ENCODE measurements at regions not wholly inside any gene's neighbourhood (a gene's known extent, or its start where the extent isn't known, plus 50 kb on each side); places are given as distances from the start of the nearest gene placed in this dataset.

GRCh38 chr2:66242099-66242789 is 192.7 kb upstream of the MEIS1 start:
- no peak overlapping the region for H3K4me3 ChIP-seq (ENCODE audit: low read length)
- TF ChIP-seq ZNF274 (IDR thresholded peaks at IDR 0.05; ENCODE audit: low read depth, low read length): no peak

GRCh38 chr2:66240286-66240685 is 194.6 kb upstream of the MEIS1 start:
- no peak overlapping the region for H3K4me3 ChIP-seq (ENCODE audit: low read length)
- no peak for TF ChIP-seq ZNF274 (IDR thresholded peaks at IDR 0.05; ENCODE audit: low read depth, low read length)

DNA sequence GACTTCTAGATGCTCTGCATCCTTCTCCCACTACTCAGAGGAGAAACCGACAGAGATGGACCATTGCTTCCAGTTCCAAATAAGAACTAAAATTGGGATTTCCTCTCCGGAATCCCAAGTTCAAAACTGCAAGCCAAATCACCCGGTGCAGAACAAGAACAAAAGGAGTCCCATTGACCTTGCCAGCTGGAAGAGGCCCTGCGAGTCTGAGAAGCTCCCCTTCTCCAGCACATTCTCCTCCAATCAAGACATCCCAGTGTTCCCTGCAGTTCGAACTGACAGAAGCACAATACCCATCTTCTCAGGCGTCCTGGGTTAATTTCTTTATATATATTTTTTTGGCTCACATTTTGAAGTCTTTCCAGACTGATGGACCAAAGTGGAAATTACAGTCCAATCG is 195.3 kb upstream of the MEIS1 start:
- no peak for TF ChIP-seq ZNF274 (IDR thresholded peaks at IDR 0.05; ENCODE audit: low read depth, low read length)
- H3K4me3 ChIP-seq (ENCODE audit: low read length): no peak overlapping the region

DNA sequence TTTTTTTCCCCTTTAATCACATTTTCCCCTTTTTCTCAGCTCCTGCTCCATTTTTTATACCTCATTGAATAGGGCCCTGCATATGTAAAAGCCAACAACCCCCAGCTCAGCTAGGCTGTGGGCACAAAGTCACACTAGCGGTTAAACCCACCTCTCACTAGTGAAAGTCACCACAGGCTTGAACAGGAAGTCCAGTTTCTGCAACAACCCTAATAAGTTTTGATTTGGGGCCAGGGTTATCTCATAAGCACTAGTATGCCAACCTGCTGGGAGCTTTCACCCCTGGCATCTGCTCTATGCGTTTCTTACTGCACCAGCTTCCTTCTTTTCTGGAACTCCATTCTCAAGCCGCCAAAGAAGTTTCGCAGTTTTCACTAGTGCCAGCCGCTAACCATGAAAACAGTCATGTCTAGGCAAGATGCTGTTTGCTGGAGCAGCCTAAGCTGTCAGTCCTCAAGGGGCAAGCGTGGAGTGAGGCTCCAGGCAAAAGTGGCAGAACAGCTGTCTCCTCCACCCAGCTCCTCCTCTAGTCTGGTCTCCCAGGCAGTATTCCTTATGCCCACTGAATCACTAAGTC is 197.0 kb upstream of the MEIS1 start:
- TF ChIP-seq ZNF274 (IDR thresholded peaks at IDR 0.05; ENCODE audit: low read depth, low read length): no peak
- no peak overlapping the region for H3K4me3 ChIP-seq (ENCODE audit: low read length)

GRCh38 chr2:66236816-66237802 is 197.8 kb upstream of the MEIS1 start:
- TF ChIP-seq ZNF274 (IDR thresholded peaks at IDR 0.05; ENCODE audit: low read depth, low read length): no peak
- no peak overlapping the region for H3K4me3 ChIP-seq (ENCODE audit: low read length)

GRCh38 chr2:66236067-66236685 is 198.7 kb upstream of the MEIS1 start:
- H3K4me3 ChIP-seq (ENCODE audit: low read length): no peak overlapping the region
- TF ChIP-seq ZNF274 (IDR thresholded peaks at IDR 0.05; ENCODE audit: low read depth, low read length): no peak

- no peak for TF ChIP-seq ZNF274 (IDR thresholded peaks at IDR 0.05; ENCODE audit: low read depth, low read length)
- H3K4me3 ChIP-seq (ENCODE audit: low read length): no peak overlapping the region
Measured at GRCh38 chr2:66235428-66235827, 199.5 kb upstream of the MEIS1 start.

- H3K4me3 ChIP-seq (ENCODE audit: low read length): no peak overlapping the region
- no peak for TF ChIP-seq ZNF274 (IDR thresholded peaks at IDR 0.05; ENCODE audit: low read depth, low read length)
Measured at GRCh38 chr2:66233981-66234380, 200.9 kb upstream of the MEIS1 start.

- no peak overlapping the region for H3K4me3 ChIP-seq (ENCODE audit: low read length)
- TF ChIP-seq ZNF274 (IDR thresholded peaks at IDR 0.05; ENCODE audit: low read depth, low read length): no peak
Measured at GRCh38 chr2:66228128-66228547, 206.8 kb upstream of the MEIS1 start.

DNA sequence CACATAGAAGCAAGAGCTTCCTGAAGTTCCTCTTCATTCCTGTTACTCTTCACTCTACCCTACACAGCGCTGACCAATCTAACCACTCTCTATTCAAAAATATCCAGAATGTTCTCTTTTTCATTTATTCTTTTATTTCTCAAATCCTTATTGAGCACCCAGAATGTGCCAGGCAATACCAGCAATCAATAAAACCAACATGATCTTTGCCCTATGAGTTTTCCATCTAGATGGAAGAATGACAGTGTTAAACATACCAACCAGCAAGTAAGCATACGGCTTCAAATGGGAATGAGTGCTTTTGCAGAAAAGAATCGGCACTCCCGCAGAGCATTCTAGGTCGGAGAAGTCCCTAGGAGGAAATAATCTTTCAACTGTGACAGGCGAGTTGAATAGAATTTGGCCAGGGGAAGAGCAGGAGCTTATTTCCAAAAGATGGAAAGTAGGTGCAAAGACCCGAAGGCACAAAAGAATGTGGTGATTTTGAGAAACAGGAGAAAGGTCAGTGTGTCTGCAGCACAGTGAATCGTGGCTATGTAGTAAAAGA is 217.8 kb upstream of the MEIS1 start:
- H3K4me3 ChIP-seq (ENCODE audit: low read length): no peak overlapping the region
- TF ChIP-seq ZNF274 (IDR thresholded peaks at IDR 0.05; ENCODE audit: low read depth, low read length): no peak

GRCh38 chr2:66212749-66213148 is 222.2 kb upstream of the MEIS1 start:
- TF ChIP-seq ZNF274 (IDR thresholded peaks at IDR 0.05; ENCODE audit: low read depth, low read length): no peak
- H3K4me3 ChIP-seq (ENCODE audit: low read length): no peak overlapping the region

DNA sequence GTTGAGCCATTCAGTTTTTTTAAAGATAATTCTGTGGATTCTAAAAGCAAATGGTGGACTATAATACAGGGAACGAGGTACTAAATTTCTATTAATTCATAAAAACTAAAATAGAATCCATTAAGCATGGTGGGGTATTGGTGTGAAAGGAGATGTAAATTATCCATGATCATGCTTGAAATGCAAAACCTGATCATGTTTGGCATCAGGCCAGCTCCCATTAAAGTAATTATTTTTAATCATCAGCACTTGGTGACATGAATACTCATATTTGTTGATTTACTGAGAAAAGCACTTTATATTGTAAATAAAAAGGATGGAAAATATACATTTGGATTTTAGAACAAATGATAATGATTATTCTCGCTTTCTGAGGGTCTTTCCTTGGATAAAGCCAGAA is 232.3 kb upstream of the MEIS1 start:
- no peak for TF ChIP-seq ZNF274 (IDR thresholded peaks at IDR 0.05; ENCODE audit: low read depth, low read length)
- H3K4me3 ChIP-seq (ENCODE audit: low read length): no peak overlapping the region

- TF ChIP-seq ZNF274 (IDR thresholded peaks at IDR 0.05; ENCODE audit: low read depth, low read length): no peak
- no peak overlapping the region for H3K4me3 ChIP-seq (ENCODE audit: low read length)
Measured at GRCh38 chr2:66201242-66201641, 233.7 kb upstream of the MEIS1 start.

DNA sequence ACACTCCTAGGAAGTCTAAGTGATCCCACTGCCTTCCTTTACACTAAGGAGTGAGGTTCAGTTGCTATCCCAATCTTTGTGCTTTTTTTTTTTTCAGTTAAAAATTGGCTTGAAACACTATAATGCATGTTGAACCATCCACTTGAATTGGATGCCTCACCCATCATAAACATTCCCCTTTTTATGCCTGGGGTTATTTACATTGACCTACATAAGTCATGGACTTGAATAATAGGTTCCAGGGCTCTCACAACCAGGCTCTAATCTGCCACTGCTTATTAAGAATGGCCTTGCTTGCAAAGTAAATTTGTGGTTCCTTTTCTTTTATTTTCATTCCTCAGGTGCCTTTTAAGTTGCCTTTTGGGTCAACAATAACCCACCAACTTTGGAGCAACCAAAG is 236.1 kb upstream of the MEIS1 start:
- TF ChIP-seq ZNF274 (IDR thresholded peaks at IDR 0.05; ENCODE audit: low read depth, low read length): no peak

More for the DNA sequence above, 236.1 kb upstream of the MEIS1 start:
- no peak overlapping the region for H3K4me3 ChIP-seq (ENCODE audit: low read length)
